NCI-H2227 (cell line): ENCODE measurements at regions not wholly inside any gene's neighbourhood (a gene's known extent, or its start where the extent isn't known, plus 50 kb on each side); places are given as distances from the start of the nearest gene placed in this dataset.

Experiments
- DNase-seq: peaks from one replicate; lab custom pipeline; 2025; ENCODE audit not compliant: unreplicated experiment; lab: John Stamatoyannopoulos, UW

DNA sequence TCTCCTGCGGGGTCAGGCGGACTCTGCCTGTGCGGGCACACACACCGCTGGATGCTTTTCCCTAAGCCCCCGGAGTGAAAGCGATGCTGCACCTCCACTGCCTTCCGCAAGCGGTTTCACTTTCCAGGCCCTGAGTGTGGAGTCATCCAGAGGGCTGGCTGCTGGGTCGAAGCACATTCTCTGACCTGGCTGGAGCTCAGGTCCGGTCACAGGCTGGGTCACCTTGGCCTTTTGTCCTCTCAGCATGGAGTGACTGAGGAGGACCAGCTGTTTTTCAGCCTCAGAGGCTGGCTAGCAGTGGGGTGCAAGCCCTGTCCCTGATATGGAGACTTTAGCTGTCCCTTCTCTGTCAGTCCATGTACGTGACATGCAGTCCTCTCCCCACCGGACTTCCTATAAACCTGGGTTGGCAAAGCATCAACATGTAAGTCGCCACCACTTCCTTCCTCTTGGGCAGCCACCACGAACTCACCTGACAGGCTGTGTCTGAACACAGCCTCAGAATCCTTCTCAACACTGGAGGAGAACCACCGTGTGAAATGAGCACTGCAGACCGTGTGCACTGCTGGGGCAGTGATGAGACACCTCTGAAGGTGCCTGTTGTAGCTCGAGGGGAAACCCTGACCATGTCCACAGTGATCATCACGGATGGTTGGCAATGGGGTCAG is 51.3 kb downstream of the GADD45G start:
- no peak for DNase-seq

GRCh38 chr9:89657295-89657694 is 52.5 kb downstream of the GADD45G start:
- no peak for DNase-seq

- no peak for DNase-seq
Observed at GRCh38 chr9:89657765-89658164, 53.0 kb downstream of the GADD45G start.

DNA sequence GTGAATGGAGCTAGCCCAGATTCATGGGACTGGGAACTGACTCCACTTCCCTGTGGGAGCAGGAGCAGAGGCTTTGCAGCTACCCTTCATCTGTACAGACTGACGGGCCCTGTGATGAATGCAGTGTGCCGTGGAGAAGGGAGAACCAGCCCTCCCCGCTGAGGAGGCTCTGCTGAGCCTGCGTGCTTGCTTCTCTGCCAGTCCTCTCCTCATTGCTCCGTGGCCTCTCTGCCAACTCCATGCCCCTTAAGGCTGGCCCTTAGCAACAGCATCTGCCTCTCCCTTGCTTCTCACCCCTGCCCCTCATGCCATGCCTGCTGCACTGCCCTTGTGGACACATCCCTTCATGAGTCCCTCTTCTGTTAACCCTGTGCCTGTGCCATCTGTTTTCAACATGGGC is 53.6 kb downstream of the GADD45G start:
- no peak for DNase-seq

DNA sequence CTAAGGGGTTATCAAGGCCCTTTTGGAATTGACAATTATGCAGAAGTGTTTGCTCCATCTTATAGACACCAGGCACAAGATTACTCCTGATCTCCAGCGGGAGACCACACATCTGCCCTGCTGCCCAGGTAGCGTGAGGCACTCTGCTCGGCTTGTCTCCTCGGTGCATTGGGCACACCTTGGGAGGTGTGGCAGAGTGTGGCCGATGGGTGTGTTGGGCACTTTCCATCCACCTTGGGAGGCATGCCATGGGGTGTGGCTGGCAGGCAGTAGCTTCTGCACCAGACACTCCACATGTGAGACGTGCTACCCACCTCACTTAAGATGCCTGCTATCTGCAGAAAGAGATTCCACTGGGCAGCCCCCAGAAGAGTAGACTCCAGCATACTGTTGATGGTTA is 54.1 kb downstream of the GADD45G start:
- DNase-seq, result no peak

DNA sequence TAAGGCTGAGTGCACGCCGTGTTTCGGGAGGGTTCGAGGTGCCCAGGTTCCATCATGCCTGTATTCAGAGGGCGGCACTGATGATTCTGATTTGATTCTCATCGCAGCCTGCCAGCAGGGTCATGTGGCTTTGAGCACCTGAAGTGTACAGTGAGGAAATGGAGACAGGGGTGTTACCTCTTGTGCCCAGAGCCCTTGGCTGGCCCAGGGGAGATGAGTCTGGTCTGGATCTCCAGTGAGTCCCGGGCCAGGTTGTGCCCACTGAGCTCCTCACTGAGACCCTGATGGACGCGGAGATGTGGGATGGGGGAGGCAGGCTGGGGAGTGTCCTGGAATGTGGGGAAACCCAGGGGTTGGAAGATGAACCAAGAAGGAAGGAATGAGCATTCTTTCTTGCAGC is 54.7 kb downstream of the GADD45G start:
- DNase-seq, result no peak

DNA sequence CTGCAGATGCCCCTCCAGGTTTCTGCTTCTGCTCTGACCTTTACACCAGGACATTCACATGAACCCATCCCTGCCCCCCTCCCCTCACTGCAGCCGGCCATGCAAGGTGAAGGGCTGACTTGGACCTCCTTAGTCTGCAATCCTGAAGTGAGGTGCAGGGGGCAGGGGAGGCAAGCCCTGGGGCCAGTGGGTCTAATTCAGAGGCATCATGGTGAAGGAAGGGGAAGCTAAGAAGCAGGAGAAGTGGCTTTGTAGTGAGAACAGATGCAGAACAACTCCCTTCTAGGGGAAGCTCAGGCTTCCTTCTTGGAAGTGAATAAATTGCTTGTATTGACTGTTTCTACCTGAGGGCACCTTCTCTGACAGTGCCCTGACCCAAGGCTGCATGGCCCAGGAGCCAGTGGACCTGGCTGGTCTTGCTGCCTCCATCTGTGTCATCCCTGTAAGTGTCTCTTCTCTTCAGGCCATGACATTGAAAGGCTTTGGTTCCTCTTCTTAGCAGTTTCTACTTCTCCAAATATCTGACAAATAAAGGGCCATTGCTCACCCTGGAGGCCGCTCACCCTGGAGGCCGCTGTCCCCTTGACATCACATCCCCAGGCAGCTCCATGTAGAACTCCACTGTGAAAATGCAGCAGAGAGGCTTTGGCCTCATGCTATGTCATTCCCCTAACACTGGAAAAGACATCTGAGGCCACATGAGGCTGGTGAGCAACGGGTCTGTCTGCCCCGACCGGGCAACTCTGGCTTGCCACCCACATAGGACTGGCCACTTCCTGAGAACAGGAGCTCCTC is 55.3 kb downstream of the GADD45G start:
- no peak for DNase-seq

DNA sequence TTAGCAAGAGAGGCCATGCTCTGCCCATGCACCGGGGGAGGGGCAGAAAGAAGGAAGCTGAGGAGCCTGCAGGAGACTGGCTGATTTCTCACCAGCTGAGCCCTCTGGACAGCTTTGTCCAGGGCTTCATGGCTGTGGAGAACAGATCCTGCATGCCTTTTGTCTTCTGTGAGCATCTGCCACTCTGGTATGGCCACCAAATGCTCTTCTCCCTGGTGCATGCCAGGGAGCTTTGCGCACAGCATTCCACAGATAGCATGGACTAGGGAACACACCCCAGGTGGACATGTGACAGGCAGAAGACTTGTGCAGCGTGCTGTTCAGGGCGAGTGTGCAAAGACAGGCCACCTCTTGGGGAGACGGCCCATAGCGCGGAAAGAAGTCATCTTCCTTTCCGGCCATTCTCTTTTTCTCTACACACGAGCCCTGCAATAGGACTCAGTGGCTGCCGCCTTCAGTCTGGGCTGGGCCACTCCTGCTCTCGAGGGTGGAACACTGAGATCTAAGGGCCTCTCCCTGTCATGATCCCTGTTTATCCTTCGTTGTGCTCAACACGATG is 56.7 kb downstream of the GADD45G start:
- peak; percentile 25 for DNase-seq

DNA sequence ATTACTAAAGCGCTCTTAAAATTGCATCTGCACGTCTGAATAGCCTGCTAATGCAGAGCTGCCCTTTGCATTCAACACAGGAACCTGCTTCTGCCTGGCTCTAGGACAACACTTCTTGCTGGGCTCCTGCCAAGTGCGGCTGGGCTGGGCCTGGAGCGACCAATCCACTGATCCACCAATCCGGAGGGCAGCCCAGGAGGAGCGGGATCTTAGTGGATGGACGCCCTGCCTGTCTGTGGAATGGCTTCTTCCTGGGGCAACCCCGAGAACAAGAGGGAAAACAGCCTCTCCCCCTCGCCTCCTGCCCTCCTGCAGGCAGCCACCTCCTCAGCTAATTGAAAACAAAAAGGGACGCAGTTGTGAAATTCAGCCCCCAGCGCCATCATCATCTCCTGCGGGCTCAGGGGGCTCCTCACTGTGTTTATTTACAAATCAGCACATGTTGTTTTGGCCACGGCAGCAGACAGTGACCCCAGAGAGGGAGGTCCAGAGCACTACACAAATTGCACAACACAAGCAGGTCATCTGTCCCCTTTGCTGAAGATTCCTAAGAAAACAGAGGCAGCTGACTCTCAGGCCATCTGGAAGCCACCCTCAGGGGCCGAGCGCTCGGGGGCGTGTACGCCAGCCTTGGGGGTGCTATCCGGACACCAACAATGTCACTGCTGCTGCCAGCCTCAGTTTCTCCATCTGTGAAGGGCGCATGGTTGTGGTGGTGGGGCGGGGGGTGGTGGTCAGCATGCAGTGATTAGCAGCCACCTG is 57.3 kb downstream of the GADD45G start:
- DNase-seq, result peak; percentile 93

GRCh38 chr9:89662718-89663613 is 58.2 kb downstream of the GADD45G start:
- peak; percentile 3 for DNase-seq

DNA sequence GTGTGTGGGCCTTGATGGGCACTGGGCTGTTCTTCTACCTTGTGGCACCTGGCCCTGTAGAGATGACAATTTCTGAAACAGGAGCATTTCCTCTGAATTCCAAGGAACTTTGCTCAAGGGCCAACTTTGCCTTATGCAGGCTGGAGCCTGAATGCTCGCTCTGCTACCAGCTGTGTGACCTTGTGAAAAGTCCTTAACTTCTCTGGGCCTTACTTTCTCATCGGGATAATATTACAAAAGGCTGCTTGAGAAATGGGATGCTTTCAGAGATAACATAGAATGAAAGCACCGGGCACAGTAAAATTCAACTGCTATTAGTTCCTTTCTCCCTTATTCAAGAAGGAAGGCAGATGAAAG is 58.8 kb downstream of the GADD45G start:
- no peak for DNase-seq

DNA sequence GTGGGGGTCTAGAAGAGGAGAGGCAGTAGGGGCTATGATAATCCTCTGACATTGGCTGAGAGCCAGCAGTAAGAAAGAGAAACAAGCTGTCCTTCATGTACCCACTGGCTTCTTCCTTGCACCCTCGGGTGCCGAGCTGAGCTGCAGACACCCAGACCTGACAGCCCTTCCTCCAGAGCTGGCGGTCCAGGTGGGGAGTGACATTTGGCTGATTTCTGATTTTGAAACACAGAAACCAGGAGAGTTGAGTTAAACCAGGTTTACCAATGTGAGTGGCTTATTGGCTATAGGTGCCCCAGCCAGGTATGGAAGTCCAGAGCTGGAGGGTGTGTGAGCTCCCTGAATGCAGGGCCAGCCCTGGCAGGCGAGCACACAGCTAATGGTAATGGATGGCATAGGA is 59.2 kb downstream of the GADD45G start:
- no peak for DNase-seq

- no peak for DNase-seq
Observed at GRCh38 chr9:89664896-89665329, 60.1 kb downstream of the GADD45G start.

DNA sequence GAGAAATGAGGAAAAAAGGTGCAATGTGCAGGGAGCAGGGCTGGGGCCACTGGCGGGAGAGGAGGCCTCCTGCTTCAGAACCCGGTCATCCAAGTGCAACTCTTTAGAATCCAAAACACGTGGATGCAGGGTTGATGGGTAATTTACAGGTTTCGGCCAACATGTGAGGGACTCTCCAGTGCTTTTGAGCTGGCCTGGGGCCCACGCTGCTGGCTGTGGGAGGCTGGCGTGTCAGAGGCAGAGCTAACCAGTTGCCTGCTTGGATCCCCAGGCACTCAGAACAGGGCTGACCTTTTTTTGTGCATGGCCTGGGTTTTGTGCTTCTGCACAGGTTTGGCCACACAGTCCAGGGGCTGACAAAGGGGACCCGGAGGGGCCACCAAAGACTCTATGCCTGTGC is 61.6 kb downstream of the GADD45G start:
- DNase-seq, result no peak

DNA sequence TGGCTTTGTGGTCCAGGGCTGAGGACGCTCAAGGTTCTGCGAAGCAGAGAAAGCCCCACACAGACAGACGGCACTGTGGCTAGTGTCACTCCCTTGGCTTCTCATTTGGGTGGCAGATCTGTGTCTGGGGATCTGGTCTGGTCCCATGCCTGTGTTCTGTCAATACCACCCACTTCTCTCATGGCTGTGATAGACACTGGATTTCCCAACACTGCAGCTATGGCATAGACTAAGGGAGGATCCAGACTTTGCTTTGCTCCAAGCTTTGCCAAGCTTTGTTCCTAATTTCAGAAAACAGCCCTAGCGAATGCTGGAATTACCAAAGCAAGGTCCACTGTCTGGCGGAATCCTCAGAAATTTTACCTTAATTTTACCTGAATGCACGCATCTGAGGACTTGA is 62.1 kb downstream of the GADD45G start:
- no peak for DNase-seq

DNA sequence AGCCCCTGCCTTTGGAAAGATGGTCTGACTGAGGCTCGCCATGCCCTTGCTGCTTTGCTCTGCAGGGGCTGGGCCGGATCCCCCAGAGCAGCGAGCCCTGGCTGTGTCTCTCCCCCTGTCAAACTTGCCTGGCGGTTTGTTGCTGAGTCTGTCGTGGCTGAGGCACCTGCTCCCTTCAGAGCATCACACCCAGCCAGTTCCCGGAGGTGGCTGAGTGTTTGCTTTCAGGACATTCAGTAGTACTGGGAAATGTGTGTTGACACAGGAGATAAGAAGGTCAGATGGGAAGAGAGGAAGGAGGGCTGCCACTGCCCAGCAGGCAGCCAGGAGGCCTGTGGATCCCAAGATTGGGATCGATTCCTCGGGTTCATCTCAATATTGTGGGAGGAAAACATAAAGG is 62.9 kb downstream of the GADD45G start:
- DNase-seq, result no peak

GRCh38 chr9:89668216-89668865 is 63.5 kb downstream of the GADD45G start:
- no peak for DNase-seq

DNA sequence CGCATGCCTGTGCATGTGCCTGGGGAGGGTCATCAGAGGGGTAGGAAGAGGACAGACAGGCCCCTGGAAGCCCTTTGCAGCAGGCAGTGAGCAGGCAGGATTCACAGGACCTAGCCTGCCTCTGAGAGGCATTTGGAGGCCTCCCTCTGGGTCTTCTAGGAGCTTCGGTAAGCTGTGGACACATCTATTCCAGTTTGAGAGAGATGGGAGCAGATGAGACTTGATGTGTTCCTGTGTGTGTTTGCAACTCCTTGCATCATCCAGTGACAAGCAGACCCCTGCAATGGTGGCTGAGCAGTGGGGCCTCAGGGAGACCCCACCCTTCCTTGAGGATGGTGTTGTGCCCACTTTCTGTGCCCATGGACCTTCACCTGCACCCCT is 64.0 kb downstream of the GADD45G start:
- no peak for DNase-seq

- no peak for DNase-seq
Observed at GRCh38 chr9:89669361-89669842, 64.6 kb downstream of the GADD45G start.

DNA sequence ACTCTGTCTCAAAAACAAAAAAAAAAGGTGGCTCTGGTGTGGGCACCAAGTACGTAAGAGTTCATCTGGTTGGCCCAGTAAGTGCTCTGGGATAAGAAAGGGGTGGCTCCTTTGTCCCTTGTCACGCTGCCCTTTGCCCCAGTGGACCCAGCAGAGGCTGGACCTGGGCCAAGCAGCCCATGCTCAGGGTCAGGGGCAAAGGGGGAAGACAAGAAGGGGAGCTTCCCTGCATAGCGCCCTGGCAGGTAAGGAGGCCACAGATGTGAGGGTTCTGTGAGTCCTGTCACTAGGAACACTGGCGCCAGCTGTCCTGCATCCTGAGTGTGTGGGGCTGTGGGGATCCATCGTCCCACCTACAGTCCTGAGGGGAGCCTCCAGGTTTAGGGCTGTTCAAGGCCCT is 65.3 kb downstream of the GADD45G start:
- DNase-seq, result no peak
